NCI-H748 treated with DMSO at 0.1 percent for 48 hours (cell line): ENCODE measurements at regions not wholly inside any gene's neighbourhood (a gene's known extent, or its start where the extent isn't known, plus 50 kb on each side); places are given as distances from the start of the nearest gene placed in this dataset.
"Not testable (repeated sequence)": the region's sequence is repeated elsewhere in the genome, so short reads cannot be mapped to it uniquely, and the experiment has no call there.

Experiments used
- DNase-seq: peaks from one replicate; lab custom pipeline; 2025; lab: John Stamatoyannopoulos, UW

DNA sequence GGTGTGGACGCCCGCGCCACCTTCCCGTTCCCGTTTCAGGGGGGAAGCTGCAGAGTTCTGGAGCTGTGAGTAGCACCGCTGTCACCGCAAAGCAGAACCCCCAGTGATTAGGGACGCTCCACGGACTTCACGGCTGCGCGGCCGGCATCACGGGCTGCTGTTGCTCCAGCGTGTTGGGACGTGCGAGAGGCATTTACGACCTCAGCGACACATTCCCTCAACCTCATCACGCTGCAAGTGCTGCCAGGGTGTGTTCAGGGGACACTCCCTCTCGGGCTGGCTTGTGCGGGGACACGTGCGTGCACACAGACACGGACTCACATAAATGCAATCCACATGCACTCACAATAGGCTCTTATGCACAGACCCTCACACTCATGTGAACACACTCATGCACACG is 187.9 kb downstream of the NPIPB11 start:
- DNase-seq, result not testable (repeated sequence)

DNA sequence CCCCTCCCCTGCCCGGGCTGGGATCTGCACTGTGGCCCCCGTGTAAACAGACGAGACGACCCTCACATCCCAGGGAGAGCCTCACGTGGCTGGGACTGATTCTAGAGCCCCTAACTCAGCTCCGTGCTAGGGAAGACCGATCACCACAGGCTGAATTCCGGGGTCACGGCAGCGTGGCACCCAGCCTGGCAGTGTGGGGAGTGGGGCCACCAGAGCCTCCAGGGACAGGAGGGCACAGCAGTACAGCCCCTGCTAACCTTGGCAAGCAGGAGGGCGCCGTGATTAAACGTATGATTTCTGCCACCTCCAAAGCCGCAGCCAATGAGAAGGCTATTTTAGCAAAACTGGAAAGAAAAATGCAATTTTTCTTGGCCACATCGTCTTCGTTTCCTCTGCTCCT is 188.3 kb downstream of the NPIPB11 start:
- not testable (repeated sequence) for DNase-seq

DNA sequence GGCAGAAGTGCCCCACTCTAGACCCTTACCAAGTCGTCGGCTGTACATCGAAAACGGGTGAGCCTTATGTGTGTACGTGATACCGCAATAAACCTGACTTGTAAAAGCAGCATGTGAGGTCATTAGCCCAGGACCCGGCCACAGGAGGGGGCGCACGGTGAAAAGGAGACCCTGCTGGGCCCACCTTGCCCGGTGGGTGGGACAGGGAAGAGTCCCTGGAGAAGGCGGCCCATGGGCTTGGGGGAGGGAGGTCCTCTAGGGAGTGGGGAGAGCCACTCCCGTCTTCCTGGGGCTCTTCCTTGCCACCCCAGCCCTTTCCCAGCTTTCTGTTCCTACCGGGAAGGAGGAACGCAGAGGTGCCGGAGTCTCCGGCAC is 188.8 kb downstream of the NPIPB11 start:
- not testable (repeated sequence) for DNase-seq

DNA sequence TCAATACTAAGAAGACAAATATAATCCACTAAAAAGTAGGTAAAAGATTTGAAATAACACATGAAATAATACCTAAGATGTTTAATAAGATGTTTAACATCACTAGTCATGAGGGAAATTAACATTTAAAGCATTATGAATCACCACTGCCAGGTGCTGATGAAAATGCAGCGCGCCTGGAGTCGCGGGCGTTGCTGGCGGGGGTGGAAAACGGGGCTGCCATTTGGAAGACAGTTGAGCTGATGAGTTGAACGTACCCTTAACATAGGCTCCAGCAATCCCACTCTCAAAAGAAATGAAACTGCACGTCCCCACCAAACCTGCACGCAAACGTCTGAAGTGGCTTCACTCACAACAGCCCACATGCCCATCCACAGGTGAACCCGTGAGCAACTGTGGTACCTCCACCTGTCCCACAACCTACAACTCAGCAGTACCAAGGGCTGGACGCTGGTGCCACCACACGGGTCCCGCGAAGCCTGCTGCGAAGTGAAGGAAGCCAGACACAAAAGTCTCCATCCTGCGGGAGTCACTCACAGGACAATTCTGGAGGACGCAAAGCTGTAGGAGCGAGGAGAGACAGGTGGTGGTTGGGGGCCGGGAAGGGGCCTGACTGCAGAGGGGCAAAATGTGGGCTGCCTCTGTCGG is 189.3 kb downstream of the NPIPB11 start:
- not testable (repeated sequence) for DNase-seq

DNA sequence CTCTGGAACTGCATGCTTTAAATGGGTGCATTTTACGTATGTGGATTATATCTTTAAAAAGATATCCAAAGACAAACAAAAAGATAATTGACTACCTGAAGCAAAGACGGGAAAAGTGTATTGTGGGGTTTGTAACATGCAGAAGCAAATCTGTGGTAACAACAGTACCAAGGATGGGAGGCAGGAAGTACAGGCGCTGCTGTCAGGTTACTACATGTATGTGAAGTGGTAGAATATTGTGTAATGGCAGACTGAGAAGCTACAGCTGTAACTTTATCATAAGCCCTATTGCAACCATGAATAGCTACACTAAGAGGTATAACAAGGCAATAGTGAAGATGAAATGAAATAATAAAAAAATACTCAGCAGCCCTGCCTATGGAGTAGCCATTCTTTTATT is 192.7 kb downstream of the NPIPB11 start:
- DNase-seq, result not testable (repeated sequence)

DNA sequence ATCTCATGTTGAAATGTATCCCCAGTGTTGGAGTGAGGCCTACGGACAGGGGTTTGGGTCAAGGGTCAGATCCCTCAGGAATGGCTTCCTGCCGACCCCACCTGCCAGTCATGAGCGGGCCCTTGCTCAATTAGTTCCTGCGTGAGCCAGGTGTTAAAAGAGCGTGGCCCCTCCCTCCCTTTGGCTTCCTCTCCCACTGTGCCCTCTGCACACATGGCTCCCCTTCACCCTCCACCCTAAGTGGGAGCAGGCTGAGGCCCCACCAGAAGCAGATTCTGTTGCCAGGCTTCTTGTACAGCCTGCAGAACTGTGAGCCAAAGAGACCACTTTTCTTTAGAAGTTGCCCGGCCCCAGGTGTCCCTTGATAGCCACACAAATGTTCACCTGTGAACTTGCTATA is 193.3 kb downstream of the NPIPB11 start:
- DNase-seq, result not testable (repeated sequence)

DNA sequence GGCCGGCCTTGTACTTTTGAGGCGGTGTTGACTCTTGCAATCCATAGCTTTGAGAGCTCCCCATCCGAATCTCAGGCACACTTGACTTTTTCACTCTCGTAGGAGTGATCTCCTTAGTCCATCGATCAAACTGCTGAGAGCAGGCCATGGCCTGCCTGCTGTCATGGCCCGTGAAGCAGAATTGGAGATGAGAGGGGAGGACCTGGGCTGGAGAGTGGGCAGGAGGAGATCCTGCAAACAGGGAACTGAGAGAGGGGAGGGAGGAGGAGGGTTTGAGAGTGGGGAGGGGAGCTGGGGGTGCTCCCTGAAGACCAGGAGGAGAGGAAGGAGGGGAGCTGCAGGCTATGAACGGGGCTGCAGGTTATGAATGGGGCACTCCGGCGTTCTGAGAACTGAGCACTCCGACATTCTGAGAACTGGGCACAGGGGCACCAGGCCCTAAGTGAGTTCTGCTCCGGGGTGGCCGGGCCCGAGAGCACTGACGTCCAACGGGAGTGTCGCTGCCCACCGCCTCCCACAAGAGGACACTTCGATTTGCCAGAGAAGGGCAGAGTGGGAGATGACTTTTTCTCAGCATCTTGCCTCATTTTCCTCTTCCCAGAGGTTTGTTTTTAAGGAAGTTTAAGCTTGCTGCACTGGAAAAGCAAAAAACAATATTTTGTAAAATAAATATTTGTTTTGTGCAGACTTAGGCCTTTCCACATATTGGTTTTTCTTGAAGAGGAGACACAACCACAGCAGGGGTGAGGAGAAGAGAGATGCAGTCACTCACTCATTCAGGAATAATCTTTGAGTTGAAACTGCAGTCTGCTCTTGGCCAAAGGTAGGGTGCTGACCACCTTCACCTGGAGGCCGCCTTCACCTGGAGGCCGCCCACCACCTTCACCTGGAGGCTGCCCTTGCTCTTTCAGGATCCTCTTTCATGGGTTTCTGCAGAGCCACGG is 194.2 kb downstream of the NPIPB11 start:
- DNase-seq, result not testable (repeated sequence)

DNA sequence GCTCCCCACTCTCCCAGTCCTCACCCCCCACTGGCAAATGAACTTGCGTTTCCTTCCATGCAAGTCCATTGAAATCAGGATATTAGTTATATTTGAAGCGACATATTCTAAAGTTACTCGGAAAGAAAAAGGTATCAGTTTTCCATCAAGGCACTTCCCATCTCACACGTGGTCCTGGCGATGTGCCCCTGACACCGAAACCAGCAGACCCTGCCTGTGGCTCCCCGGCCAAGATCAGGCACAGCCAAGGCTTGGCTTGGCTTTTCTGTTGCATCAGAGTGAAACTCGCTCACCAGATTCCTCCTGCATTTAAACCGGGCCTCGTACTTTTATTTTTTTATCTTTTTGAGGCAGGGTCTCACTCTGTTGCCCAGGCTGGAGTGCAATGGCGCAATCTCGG is 195.1 kb downstream of the NPIPB11 start:
- DNase-seq, result not testable (repeated sequence)

DNA sequence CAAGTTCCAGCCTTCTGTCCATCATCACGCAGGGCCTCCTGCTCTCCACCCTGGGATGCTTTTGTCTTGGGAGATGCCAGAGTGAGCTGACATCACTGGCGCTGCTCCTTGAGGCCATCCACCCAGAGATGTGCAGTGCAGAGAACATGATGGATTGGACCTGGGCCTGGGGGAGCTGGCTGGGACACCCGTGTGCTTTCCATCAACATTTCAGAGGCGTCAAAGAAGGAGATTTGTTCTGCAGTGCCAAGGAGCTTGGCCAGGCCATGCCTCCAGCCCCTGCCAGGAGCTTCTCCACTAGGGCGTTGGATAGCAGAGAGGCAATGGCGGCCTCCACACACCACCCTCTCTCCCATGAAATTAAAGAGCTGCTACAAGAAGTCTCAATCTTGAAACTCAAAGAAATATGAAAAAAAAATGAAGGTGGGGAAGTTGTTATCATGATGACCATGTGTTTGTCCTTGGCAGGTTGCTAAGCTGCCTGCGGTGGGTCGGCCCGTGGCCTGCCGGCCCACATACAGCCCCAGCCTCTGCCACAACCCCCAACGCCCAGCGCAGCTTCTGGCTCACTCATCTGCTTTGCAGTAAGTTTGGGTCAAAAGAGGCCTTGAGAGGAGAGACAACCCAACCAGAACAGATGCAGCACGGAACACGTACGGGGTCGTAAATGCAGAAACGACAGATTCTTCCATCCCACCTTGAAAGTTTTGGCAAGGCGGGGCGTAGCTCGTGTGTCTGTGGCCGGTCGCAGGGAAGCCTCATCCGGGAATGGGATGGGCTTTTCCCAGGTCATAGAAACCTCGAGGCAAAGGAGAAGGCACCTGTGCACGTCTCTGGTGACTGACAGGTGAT is 196.0 kb downstream of the NPIPB11 start:
- not testable (repeated sequence) for DNase-seq

DNA sequence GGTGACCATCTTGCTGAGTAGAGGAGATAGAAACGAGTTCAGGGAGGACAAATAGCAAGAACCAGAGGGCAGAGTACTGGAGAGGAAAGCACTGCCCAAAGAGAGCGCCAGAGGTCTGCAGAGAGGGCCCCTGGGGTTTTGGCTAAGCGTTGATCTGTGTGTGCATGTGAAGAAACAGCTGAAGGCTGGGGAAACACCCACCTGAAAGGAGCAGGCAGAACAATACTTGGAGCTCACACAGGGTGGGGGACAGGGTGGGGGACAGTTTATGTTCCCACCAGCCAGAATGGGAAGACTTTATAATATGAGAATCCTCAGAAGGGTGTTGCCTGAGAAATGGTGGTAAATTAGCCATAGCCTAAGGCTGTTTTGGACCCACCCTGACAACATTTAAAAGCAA is 200.4 kb downstream of the NPIPB11 start:
- not testable (repeated sequence) for DNase-seq

DNA sequence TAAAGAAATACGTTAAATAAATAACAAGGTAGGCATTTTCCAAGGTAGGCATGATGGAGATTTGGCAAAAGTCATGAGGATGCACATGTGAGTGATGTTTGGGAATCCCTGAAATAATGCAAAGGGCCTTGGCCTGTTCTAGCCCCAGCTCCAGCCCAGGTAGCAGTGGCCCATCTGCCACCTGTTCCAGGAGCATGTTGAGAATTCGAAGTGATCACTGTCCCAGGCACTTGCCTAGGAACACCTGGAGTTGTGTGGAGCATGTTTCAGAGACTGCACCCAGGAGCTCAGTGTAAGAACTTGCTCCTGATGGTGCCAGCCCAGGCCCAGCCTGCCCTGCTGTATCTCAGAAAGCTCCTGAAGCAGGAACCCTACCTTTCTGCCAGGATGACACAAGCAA is 201.4 kb downstream of the NPIPB11 start:
- DNase-seq, result not testable (repeated sequence)

DNA sequence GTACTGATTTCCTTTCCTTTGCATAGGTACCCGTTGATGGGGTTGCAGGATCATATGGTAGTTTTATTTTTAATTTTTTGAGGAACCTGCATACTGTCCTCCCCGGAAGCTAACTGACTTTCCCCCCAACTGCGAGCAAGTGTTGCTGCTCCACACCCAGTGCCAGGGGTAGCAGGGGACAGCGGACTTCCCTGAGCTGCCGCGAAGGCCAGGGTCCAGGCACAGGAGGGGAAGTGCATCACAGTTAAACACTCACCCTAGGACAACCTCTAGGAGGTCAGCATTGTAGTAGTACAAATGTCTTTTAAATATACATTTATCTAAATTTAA is 201.7 kb downstream of the NPIPB11 start:
- no peak for DNase-seq

DNA sequence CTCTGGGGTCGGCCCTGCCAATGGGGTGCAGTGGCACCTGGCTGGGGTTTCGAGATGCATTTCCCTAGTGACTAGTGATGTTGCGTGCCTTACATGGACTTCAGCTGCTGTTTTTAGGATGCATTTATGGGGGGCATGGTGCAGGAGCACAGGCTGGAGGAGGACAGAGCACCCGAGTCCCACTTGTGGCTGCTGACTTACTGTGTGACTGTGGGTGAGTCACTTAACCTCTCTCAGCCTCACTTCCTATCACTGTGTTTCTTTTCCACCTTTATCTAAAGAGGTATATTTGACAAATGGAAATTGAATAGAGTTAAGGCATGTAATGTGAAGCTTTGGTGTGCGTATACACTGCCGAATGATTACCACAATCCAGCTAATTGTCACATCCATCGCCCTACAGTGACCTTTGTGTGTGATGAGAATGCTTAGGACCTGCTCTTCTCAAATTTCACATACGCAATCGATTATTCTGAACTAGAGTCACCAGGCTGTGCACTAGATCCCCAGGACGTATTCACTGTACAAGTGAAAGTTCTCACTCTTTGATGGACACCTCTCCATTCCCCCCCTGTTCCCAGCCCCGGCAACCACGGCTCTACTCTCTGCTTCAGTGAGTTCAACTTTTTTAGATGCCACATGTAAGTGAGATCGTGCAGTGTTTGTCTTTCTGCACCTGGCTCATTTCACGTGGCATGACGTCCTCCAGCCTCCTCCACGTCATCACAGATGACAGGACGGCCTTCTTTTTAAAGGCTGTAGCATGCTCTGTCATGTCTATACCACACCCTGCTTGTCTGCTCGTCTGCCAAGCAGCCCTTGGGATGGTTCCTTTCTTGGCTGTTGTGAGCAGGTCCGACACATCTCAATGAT is 202.3 kb downstream of the NPIPB11 start:
- DNase-seq, result not testable (repeated sequence)

DNA sequence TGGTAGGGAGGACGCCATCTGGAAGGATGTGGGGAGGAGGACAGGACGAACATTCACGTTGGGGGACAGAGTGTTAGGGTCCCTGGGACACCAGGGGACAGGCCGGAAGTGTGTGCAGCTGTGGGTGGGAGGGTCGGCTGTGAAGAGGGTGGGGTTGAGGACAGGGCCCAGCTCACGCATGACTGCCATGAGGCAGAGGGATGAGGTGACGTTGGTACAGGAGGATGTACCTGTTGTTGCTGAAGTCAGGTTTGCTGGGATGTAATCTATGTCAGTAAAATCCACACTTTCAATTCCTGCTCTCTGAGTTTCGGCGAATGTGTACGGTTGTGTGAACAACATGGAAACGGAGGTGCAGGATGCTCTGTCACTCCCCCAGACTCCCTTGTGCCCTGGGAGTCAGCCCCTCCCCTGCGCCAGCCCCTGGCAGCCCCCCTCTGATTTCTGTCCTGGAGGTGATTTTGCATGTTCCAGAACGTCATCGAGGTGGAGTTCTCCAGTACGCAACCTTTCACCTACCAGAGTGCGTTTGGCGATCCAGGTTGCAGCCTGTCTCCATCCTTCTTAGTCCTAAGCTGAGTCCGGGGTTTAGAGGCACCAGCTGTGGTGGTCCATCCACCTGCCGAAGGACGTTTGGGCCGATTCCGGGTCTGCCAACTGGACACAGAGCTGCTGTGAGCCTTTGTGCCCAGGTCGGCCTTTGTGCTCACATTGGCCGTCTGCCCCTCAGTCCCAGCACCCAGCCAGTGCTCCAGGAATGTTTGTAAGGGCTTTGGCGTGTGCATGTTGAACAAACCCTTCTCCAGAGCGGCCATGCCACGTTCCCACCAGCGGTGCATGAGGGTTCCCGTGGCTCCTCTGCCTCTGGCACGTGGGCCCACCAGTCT is 203.2 kb downstream of the NPIPB11 start:
- not testable (repeated sequence) for DNase-seq

DNA sequence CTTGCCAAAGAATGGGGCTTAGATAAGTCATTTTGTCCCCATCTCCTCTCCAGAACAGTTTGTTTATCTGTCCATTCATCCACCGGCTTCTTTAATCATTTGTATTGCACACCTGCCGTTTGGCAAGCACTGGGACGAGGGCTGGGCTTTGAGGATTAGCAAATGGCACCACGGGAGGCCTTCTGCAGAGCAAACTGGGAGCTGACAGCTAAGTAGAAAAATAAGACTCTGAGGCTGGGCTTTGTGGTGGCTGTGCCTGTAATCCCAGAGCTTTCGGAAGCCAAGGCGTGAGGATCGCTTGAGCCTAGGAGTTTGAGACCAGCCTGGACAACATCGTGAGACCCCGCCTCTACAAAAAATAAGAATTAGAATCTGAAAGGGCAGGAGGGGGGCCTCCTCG is 203.9 kb downstream of the NPIPB11 start:
- DNase-seq, result peak; percentile 46

DNA sequence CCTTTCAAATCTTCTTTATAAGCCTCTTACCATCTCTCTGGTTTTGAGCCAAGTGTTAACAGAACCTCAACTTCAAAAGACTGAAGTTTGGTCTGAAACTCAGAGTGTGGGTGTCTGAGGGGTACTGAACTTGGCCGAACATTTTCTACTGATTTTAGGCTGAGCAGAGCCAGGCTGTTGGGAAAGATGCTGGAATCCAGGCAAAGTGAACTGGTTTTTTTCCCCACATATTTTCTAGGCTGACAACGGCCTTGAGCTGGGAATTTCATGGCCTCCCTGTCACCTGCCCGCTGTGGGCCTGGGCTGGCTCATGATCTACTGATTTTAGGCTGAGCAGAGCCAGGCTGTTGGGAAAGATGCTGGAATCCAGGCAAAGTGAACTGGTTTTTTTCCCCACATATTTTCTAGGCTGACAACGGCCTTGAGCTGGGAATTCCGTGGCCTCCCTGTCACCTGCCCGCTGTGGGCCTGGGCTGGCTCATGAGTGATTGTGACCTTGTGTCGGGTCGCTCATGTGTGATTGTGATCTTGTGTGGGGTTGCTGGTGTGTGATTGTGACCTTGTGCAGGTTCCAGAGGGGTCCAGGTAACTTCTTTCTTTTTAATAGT is 204.4 kb downstream of the NPIPB11 start:
- not testable (repeated sequence) for DNase-seq

DNA sequence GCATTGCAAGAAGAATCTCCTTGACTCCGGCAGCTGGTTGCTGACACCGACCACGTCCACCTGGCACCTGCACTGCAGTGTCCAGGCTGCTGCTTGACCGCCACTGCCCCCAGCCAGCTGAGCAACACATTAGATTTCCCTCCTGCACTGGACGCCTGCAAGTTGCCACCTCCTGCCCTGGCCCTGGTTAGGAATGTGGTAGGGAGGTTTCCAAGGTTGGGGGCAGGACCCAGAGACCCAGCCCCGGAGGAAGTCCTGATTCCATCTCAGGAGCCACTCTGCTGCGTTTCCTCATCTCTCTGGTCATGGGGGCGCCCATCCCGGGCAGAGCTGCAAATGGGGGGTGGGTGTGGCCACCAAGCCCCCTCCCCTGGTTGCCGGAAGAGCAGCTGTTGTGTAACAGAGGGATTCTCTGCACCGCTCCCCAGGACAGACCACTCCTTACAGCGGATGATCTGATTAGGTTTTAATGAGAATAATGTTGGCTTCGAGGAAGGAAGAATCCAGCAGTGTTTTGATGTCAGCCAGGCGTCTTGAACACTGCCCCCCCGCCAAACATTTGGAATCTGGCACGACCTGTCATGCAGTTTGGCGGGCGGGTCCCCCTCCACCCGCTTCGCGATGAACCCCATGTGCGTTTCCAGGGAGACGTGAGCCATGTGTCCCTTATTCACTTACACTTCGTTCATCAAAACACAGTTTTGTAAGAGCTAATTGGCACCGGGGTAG is 205.1 kb downstream of the NPIPB11 start:
- not testable (repeated sequence) for DNase-seq

DNA sequence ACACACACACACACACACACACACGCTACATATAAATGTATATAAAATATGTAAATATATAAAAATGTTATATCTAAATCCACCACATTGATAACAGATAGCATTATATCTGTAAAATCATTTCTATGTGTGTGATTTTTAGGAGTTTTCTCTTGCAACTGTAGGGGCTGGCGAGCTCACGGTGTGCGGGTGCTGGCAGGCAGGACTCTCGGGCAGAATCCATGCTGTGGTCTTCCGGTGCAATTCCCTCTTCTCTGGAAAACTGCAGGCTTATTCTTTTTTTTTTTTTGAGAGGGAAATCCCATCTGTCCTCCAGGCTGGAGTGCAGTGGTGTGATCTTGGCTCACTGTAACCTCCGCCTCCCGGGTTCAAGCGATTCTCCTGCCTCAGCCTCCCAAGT is 205.8 kb downstream of the NPIPB11 start:
- not testable (repeated sequence) for DNase-seq

DNA sequence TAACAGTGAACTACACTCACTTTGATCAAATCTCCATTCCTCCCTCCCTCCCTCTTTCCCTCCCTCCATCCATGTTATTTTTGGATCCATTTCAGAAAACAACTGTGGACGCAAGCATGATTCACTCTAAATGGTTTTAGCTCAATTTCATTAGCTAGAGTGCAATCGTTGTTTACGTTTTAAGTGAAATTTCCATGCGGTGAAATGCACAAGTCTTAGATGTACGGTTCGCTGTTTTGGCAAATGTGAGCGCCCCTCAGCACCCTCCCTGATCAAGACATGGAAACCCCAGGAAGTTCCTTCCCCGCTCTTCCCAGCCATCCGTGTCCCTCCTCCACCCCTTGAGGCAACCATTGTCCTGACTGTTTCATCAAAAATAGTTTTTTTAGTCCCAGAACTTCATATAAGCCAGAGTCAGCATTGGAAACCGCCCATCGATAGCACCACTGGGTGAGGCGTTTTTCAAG is 206.3 kb downstream of the NPIPB11 start:
- DNase-seq, result not testable (repeated sequence)
